ENCODE measurements at regions not wholly inside any gene's neighbourhood (a gene's known extent, or its start where the extent isn't known, plus 50 kb on each side); places are given as distances from the start of the nearest gene placed in this dataset.

DNA sequence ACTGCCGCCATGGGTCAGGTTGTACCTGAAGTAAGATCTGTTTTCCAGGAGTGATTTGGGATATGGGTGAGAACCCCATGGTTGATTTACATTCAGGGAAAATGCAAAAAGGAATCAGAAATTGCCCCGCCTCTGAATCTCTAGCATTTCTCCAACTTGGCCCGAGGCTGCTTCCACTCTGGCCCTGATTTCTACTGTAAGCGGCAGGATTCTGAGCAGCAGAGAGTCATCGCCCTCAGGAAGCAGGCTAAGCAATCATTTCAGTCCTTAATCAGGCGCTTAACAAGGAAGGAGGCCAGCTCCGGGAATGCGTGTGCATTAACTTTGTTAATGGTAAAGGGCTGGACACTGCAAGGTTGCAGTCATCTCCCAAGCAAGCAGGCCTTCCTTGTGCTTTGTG is 88.5 kb upstream of the DHX15 start:
- no peaks in the 10 kb centered on the region for H3K4me1 ChIP-seq
- WGBS, 2 donors, result 92 to 96% methylated on average over 8 of the region's 8 CpGs
- intact Hi-C loops (cut with DNase I), result no loop called here
- no peaks in the 10 kb centered on the region for H3K36me3 ChIP-seq
- DNase-seq, result no peak
- H3K27ac ChIP-seq, result no peak overlapping the region
- TF ChIP-seq CTCF (IDR thresholded peaks at IDR 0.05), result no peak
- no peak for TF ChIP-seq POLR2AphosphoS5 (IDR thresholded peaks at IDR 0.05)
- no peak for TF ChIP-seq EP300 (IDR thresholded peaks at IDR 0.05)
- no peak for TF ChIP-seq POLR2A (IDR thresholded peaks at IDR 0.05)
- no peak overlapping the region for H3K4me3 ChIP-seq
- H3K9me3 ChIP-seq, result no peaks in the 10 kb centered on the region
- no peaks in the 10 kb centered on the region for H3K27me3 ChIP-seq

- WGBS, 2 donors, result 63 to 94% methylated on average over 2 of the region's 2 CpGs
- no peaks in the 10 kb centered on the region for H3K36me3 ChIP-seq
- intact Hi-C loops (cut with DNase I), result no loop called here
- no peak overlapping the region for H3K27ac ChIP-seq
- no peak for DNase-seq
- no peak overlapping the region for H3K4me3 ChIP-seq
- H3K27me3 ChIP-seq, result no peaks in the 10 kb centered on the region
- TF ChIP-seq POLR2AphosphoS5 (IDR thresholded peaks at IDR 0.05), result no peak
- TF ChIP-seq EP300 (IDR thresholded peaks at IDR 0.05), result no peak
- TF ChIP-seq CTCF (IDR thresholded peaks at IDR 0.05), result no peak
- no peak for TF ChIP-seq POLR2A (IDR thresholded peaks at IDR 0.05)
- H3K9me3 ChIP-seq, result no peaks in the 10 kb centered on the region
- no peaks in the 10 kb centered on the region for H3K4me1 ChIP-seq
Observed at GRCh38 chr4:24674279-24674678, 89.9 kb upstream of the DHX15 start.

- no peak overlapping the region for H3K27ac ChIP-seq
- TF ChIP-seq POLR2A (IDR thresholded peaks at IDR 0.05) (no peak), POLR2AphosphoS5 (IDR thresholded peaks at IDR 0.05) (no peak)
- H3K36me3 ChIP-seq, result no peaks in the 10 kb centered on the region
- intact Hi-C loops (cut with DNase I), result no loop called here
- H3K4me3 ChIP-seq, result no peak overlapping the region
- DNase-seq, result no peak
- H3K9me3 ChIP-seq, result no peaks in the 10 kb centered on the region
- 63 to 82% methylated on average over 2 of the region's 2 CpGs for WGBS, 2 donors
- no peaks in the 10 kb centered on the region for H3K27me3 ChIP-seq
- H3K4me1 ChIP-seq, result no peaks in the 10 kb centered on the region
Observed at GRCh38 chr4:24675721-24676389, 91.5 kb upstream of the DHX15 start.

DNA sequence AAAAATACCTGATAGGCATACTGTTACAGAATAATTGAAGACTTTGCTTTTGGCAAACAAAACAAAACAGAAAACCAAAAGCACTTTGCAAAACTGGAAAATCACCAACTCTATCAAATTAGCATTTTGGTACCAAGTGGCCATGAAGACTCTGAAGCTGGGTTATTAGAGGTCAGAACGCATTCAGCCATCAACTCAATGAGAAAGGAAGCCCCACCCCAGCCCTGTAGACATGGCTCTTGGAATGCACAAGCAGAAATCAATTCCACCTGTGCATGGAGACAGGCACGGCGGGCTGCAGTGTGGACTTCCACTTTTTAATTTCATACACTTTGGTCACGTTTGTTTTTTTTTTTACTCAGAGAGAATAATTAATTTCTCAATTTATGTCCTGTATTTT is 93.6 kb upstream of the DHX15 start:
- 84 to 88% methylated on average over 4 of the region's 4 CpGs for WGBS, 2 donors
- Histone ChIP-seq H3K4me1 (no peaks in the 10 kb centered on the region), H3K27me3 (no peaks in the 10 kb centered on the region), H3K4me3 (no peak overlapping the region), H3K36me3 (no peaks in the 10 kb centered on the region), H3K9me3 (no peaks in the 10 kb centered on the region), H3K27ac (no peak overlapping the region)
- TF ChIP-seq EP300 (IDR thresholded peaks at IDR 0.05) (no peak), CTCF (IDR thresholded peaks at IDR 0.05) (no peak), POLR2A (IDR thresholded peaks at IDR 0.05) (no peak), POLR2AphosphoS5 (IDR thresholded peaks at IDR 0.05) (no peak)
- DNase-seq, result no peak
- intact Hi-C loops (cut with DNase I), result no loop called here

DNA sequence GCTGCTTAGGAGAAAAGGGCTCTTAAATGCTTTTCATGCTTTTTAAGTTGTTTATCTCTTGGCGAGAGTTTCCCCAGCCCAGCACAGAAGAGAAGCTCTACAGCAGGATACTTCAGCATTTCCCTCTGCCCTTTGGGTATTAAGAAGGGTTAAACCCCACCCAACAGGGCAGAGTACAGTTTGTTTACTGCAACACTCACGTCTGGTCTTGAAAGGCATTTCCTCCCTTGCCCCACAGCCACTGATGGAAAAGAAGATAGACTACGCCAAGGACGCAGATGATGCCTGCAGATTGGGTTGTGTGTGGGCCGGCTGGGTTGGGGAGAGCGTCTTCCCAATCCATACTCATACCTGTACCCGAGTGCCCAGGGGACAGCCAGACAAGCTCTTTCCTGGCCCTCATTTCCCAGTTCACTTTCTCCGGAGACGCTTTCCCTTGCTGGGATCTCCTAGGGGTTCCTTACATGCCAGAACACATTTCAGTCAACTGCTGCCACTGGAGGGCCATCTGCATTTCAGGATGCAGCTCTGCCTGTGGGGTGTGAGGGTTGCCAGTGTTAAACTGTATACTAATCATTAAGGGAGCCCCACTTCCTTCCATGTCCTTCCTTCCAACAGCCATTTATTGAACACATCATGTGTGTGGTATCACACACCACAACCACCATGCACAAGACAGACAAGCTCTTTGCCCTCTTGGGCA is 96.5 kb upstream of the DHX15 start:
- Histone ChIP-seq H3K36me3 (no peaks in the 10 kb centered on the region), H3K4me3 (no peak overlapping the region), H3K9me3 (no peaks in the 10 kb centered on the region), H3K27me3 (no peaks in the 10 kb centered on the region), H3K27ac (no peak overlapping the region), H3K4me1 (no peaks in the 10 kb centered on the region)
- TF ChIP-seq POLR2AphosphoS5 (IDR thresholded peaks at IDR 0.05) (no peak), EP300 (IDR thresholded peaks at IDR 0.05) (no peak), POLR2A (IDR thresholded peaks at IDR 0.05) (no peak), CTCF (IDR thresholded peaks at IDR 0.05) (no peak)
- intact Hi-C loops (cut with DNase I), result no loop called here
- DNase-seq, result no peak
- WGBS, 2 donors, result 69 to 76% methylated on average over 9 of the region's 9 CpGs
